Neural progenitor cell (in vitro differentiated cells): ENCODE measurements at regions not wholly inside any gene's neighbourhood (a gene's known extent, or its start where the extent isn't known, plus 50 kb on each side); places are given as distances from the start of the nearest gene placed in this dataset.

Experiments used
- DNase-seq: peaks from one replicate; pipeline ENCODE4 v3.0.0-alpha.2; 2016; ENCODE audit warnings: low spot score
- H2AFZ ChIP-seq: fragments of 200-600 bp; sonication (generic); replicated peaks from 2 replicates; pipeline ENCODE4 v1.6.1; 2016; ENCODE audit warnings: antibody characterized with exemption
- H3F3A ChIP-seq: fragments of 200-600 bp; sonication (generic); 2 replicates; pipeline ENCODE4 v1.6.1; 2016; ENCODE audit warnings: antibody characterized with exemption, low read depth
- H3K27ac ChIP-seq: fragments of 200-600 bp; sonication (generic); 2 replicates; pipeline ENCODE4 v1.5.1; 2016; ENCODE audit warnings: mild to moderate bottlenecking
- H3K27me3 ChIP-seq: fragments of 200-600 bp; sonication (generic); 2 replicates; pipeline ENCODE4 v1.6.1; 2016; ENCODE audit warnings: mild to moderate bottlenecking, moderate library complexity
- H3K36me3 ChIP-seq: fragments of 200-600 bp; sonication (generic); 2 replicates; pipeline ENCODE4 v1.5.1; 2016
- H3K4me1 ChIP-seq: fragments of 200-600 bp; sonication (generic); 2 replicates; pipeline ENCODE4 v1.6.1; 2016; ENCODE audit warnings: mixed run types
- H3K4me2 ChIP-seq: fragments of 200-600 bp; sonication (generic); 2 replicates; pipeline ENCODE4 v1.6.1; 2016
- H3K4me3 ChIP-seq: fragments of 200-600 bp; sonication (generic); 2 replicates; pipeline ENCODE4 v1.5.1; 2016
- H3K79me2 ChIP-seq: fragments of 200-600 bp; sonication (generic); 2 replicates; pipeline ENCODE4 v1.6.1; 2016; ENCODE audit warnings: low read depth
- H3K9ac ChIP-seq: fragments of 200-600 bp; sonication (generic); 2 replicates; pipeline ENCODE4 v1.6.1; 2016
- H3K9me3 ChIP-seq: fragments of 200-600 bp; sonication (generic); 2 replicates; pipeline ENCODE4 v1.5.1; 2016; ENCODE audit warnings: low read depth
- H4K20me1 ChIP-seq: fragments of 200-600 bp; sonication (generic); 2 replicates; pipeline ENCODE4 v1.6.1; 2016; ENCODE audit warnings: low read depth
- H3K27ac Mint-ChIP-seq: 3 replicates; pipeline ENCODE4 v1.8.0; 2021; ENCODE audit warnings: mixed read lengths
- H3K27me3 Mint-ChIP-seq: 2 replicates; pipeline ENCODE4 v1.8.0; 2022; ENCODE audit warnings: low read depth, mild to moderate bottlenecking, inconsistent platforms, moderate library complexity, mixed read lengths; ENCODE audit not compliant: insufficient read depth
- H3K36me3 Mint-ChIP-seq: 3 replicates; pipeline ENCODE4 v1.8.0; 2021; ENCODE audit warnings: mixed read lengths
- H3K4me1 Mint-ChIP-seq: 3 replicates; pipeline ENCODE4 v1.8.0; 2021; ENCODE audit warnings: mixed read lengths
- H3K4me3 Mint-ChIP-seq: 3 replicates; pipeline ENCODE4 v1.8.0; 2021; ENCODE audit warnings: mild to moderate bottlenecking, moderate library complexity, mixed read lengths
- H3K9me3 Mint-ChIP-seq: 3 replicates; pipeline ENCODE4 v1.8.0; 2020; ENCODE audit warnings: mixed read lengths
- EZH2 ChIP-seq: fragments of 200-600 bp; sonication (generic); IDR thresholded peaks from 2 replicates; pipeline ENCODE4 v1.6.1; 2017; ENCODE audit warnings: antibody characterized with exemption, mild to moderate bottlenecking, moderate library complexity
- EZH2phosphoT487 ChIP-seq: fragments of 200-600 bp; sonication (generic); IDR thresholded peaks from 2 replicates; pipeline ENCODE4 v1.6.1; 2017; ENCODE audit warnings: antibody characterized with exemption
- TF ChIP-seq, protein P1 (sequence below): fragments of 200-600 bp; sonication (generic); IDR thresholded peaks from 2 replicates; pipeline ENCODE4 v1.5.1; 2017; ENCODE audit warnings: antibody characterized with exemption, mild to moderate bottlenecking

DNA sequence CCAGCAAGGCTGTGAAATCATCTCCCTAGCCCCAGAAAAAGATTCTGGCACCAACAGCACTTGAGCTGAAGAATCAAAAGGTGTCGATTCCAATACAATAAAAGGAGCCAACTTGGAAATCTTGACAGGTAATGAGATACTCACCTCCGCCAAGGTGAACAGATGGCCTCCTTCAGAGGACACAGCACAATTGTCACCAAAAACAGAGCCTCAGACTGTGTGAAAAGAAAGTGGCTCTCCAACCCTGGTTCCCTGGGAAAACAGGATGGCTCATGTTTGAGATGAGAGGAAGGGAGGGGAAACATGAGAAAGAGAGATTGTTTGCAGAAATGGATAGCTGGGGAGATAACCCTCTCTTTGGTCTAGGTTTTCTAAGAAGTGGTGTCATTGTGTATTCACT, 168.9 kb downstream of the HS3ST1 start:
- Histone ChIP-seq H2AFZ (no peak overlapping the region), H3F3A (no peaks in the 10 kb centered on the region), H3K27me3 (no peaks in the 10 kb centered on the region), H3K79me2 (no peaks in the 10 kb centered on the region), H3K9ac (no peak overlapping the region), H3K4me1 (peaks cover 20% of the 10 kb centered on the region), H4K20me1 (no peaks in the 10 kb centered on the region), H3K36me3 (no peaks in the 10 kb centered on the region), H3K27ac (no peak overlapping the region), H3K4me3 (no peak overlapping the region), H3K9me3 (no peaks in the 10 kb centered on the region), H3K4me2 (no peak overlapping the region)
- H3K9me3 Mint-ChIP-seq, result no peaks in the 10 kb centered on the region
- H3K4me3 Mint-ChIP-seq, result no peak overlapping the region
- H3K27me3 Mint-ChIP-seq, result peaks cover 2% of the 10 kb centered on the region
- DNase-seq, result no peak
- no peak overlapping the region for H3K27ac Mint-ChIP-seq
- TF ChIP-seq EZH2, result no peak
- TF ChIP-seq, protein P1, sequence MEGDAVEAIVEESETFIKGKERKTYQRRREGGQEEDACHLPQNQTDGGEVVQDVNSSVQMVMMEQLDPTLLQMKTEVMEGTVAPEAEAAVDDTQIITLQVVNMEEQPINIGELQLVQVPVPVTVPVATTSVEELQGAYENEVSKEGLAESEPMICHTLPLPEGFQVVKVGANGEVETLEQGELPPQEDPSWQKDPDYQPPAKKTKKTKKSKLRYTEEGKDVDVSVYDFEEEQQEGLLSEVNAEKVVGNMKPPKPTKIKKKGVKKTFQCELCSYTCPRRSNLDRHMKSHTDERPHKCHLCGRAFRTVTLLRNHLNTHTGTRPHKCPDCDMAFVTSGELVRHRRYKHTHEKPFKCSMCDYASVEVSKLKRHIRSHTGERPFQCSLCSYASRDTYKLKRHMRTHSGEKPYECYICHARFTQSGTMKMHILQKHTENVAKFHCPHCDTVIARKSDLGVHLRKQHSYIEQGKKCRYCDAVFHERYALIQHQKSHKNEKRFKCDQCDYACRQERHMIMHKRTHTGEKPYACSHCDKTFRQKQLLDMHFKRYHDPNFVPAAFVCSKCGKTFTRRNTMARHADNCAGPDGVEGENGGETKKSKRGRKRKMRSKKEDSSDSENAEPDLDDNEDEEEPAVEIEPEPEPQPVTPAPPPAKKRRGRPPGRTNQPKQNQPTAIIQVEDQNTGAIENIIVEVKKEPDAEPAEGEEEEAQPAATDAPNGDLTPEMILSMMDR, result no peak
- no peak for TF ChIP-seq EZH2phosphoT487
- peaks cover 5% of the 10 kb centered on the region for H3K4me1 Mint-ChIP-seq
- peaks cover 1% of the 10 kb centered on the region for H3K36me3 Mint-ChIP-seq

GRCh38 chr4:11252149-11252548, 176.5 kb downstream of the HS3ST1 start:
- H3K9me3 ChIP-seq, result no peaks in the 10 kb centered on the region
- H3K36me3 ChIP-seq, result no peaks in the 10 kb centered on the region
- no peaks in the 10 kb centered on the region for H3K79me2 ChIP-seq
- Mint-ChIP-seq H3K9me3 (no peaks in the 10 kb centered on the region), H3K27ac (no peak overlapping the region), H3K36me3 (no peaks in the 10 kb centered on the region), H3K27me3 (peaks cover 3% of the 10 kb centered on the region), H3K4me3 (no peak overlapping the region), H3K4me1 (peaks cover 2% of the 10 kb centered on the region)
- H2AFZ ChIP-seq, result no peak overlapping the region
- peaks cover 5% of the 10 kb centered on the region for H3K4me1 ChIP-seq
- no peaks in the 10 kb centered on the region for H4K20me1 ChIP-seq
- H3K27me3 ChIP-seq, result no peaks in the 10 kb centered on the region
- no peak overlapping the region for H3K9ac ChIP-seq
- no peak overlapping the region for H3K4me3 ChIP-seq
- peak; percentile 20 for DNase-seq
- H3K27ac ChIP-seq, result no peak overlapping the region
- H3K4me2 ChIP-seq, result no peak overlapping the region
- H3F3A ChIP-seq, result no peaks in the 10 kb centered on the region
- TF ChIP-seq, protein P1, result no peak
- TF ChIP-seq EZH2, result no peak
- no peak for TF ChIP-seq EZH2phosphoT487

DNA sequence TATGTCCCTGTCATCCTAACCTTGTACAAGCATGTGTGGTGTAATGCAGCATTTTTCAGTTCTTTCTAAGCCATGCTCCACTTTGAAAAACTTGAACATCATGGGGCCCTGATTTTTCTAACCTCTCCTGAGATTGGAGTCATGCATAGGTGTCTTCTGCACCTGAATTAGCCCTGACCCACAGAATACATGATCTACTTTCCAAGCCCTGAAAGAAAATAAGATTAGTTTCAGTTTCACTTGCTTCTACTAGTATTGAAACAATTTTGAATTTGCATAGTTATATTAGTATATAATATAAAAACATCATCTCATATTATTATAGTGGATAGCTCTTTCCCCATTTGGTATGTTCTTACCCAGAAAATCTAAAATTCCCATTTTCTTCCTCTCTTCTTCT, 178.2 kb downstream of the HS3ST1 start:
- Histone ChIP-seq H3K79me2 (no peaks in the 10 kb centered on the region), H4K20me1 (no peaks in the 10 kb centered on the region), H3F3A (no peaks in the 10 kb centered on the region), H3K9ac (no peak overlapping the region), H3K4me2 (no peak overlapping the region), H3K27ac (no peak overlapping the region), H2AFZ (no peak overlapping the region), H3K4me3 (no peak overlapping the region), H3K36me3 (no peaks in the 10 kb centered on the region), H3K27me3 (no peaks in the 10 kb centered on the region), H3K9me3 (no peaks in the 10 kb centered on the region), H3K4me1 (peaks cover 5% of the 10 kb centered on the region)
- Mint-ChIP-seq H3K4me1 (peaks cover 2% of the 10 kb centered on the region), H3K4me3 (no peak overlapping the region), H3K36me3 (no peaks in the 10 kb centered on the region), H3K9me3 (peaks cover 6% of the 10 kb centered on the region), H3K27me3 (peaks cover 6% of the 10 kb centered on the region), H3K27ac (no peak overlapping the region)
- no peak for DNase-seq
- TF ChIP-seq, protein P1, result no peak
- TF ChIP-seq EZH2phosphoT487, result no peak
- no peak for TF ChIP-seq EZH2
